K562 (cell line): ENCODE measurements at regions not wholly inside any gene's neighbourhood (a gene's known extent, or its start where the extent isn't known, plus 50 kb on each side); places are given as distances from the start of the nearest gene placed in this dataset.

Source experiments
- BCOR ChIP-seq: fragments of 450-650 bp; IDR thresholded peaks from 2 replicates; pipeline ENCODE4 v1.6.1; 2016
- CHD1 ChIP-seq: fragments of 200-600 bp; sonication (generic); IDR thresholded peaks from one replicate; pipeline ENCODE4 v1.6.1; 2012; ENCODE audit warnings: mild to moderate bottlenecking, moderate library complexity, low read length, inconsistent platforms
- GTF2A2 ChIP-seq: IDR thresholded peaks from 2 replicates; pipeline ENCODE4 v1.6.1; 2016; ENCODE audit warnings: mild to moderate bottlenecking, missing genetic modification characterization, missing compliant biosample characterization
- PHF8 ChIP-seq: fragments of 200-600 bp; sonication (generic); IDR thresholded peaks from 2 replicates; pipeline ENCODE4 v1.6.1; 2012; ENCODE audit warnings: mixed run types, mild to moderate bottlenecking, inconsistent platforms, low read length, moderate library complexity, borderline replicate concordance
- SMAD2 ChIP-seq: fragments of 150-350 bp; IDR thresholded peaks from 2 replicates; pipeline ENCODE4 v1.6.1; 2014; ENCODE audit warnings: low read depth, mild to moderate bottlenecking, low read length
- ZBED1 ChIP-seq: IDR thresholded peaks from 2 replicates; pipeline ENCODE4 v1.6.1; 2014
- ZKSCAN3 ChIP-seq: fragments of 250-450 bp; sonication (Bioruptor Pico); IDR thresholded peaks from 2 replicates; pipeline ENCODE4 v1.4.0; 2020
- ZNF146 ChIP-seq: IDR thresholded peaks from one replicate; pipeline ENCODE4 v1.6.1; 2018; ENCODE audit warnings: missing compliant biosample characterization; ENCODE audit not compliant: unreplicated experiment
- ZNF224 ChIP-seq: sonication (generic); formaldehyde crosslinking; IDR thresholded peaks from 2 replicates; pipeline ENCODE4 v1.8.0; 2022; ENCODE audit warnings: mild to moderate bottlenecking, missing genetic modification reagents
- ZNF41 ChIP-seq: fragments of 250-450 bp; sonication (Bioruptor Pico); conservative IDR thresholded peaks from 2 replicates; pipeline ENCODE4 v1.4.0; 2020; ENCODE audit warnings: mild to moderate bottlenecking
- TF ChIP-seq, protein P1 (sequence below): fragments of 200-800 bp; sonication (Bioruptor generic); IDR thresholded peaks from 2 replicates; pipeline ENCODE4 v1.6.1; 2016; ENCODE audit warnings: missing genetic modification characterization, missing compliant biosample characterization
- TF ChIP-seq, protein P2 (sequence below): fragments of 250-450 bp; sonication (Bioruptor Pico); IDR thresholded peaks from 2 replicates; pipeline ENCODE4 v1.5.0; 2022; ENCODE audit warnings: mild to moderate bottlenecking
- TF ChIP-seq, protein P3 (sequence below): IDR thresholded peaks from 2 replicates; pipeline ENCODE4 v1.6.1; 2014; ENCODE audit warnings: antibody characterized with exemption
- TF ChIP-seq, protein P4 (sequence below): sonication (generic); formaldehyde crosslinking; IDR thresholded peaks from 2 replicates; pipeline ENCODE4 v1.8.0; 2022; ENCODE audit warnings: mild to moderate bottlenecking, missing genetic modification reagents
- TF ChIP-seq, protein P5 (sequence below), 2 experiments: fragments of 250-450 bp in 1 of 2; fragments of 450-650 bp in 1 of 2; sonication (Bioruptor Pico) in 1 of 2; IDR thresholded peaks; 2 replicates each; pipeline versions ENCODE4 v1.6.1 to v1.8.0; 2016 to 2021; ENCODE audit warnings: mild to moderate bottlenecking in 2 of 2, moderate library complexity in 2 of 2, missing compliant biosample characterization in 1 of 2, missing genetic modification characterization in 1 of 2

DNA sequence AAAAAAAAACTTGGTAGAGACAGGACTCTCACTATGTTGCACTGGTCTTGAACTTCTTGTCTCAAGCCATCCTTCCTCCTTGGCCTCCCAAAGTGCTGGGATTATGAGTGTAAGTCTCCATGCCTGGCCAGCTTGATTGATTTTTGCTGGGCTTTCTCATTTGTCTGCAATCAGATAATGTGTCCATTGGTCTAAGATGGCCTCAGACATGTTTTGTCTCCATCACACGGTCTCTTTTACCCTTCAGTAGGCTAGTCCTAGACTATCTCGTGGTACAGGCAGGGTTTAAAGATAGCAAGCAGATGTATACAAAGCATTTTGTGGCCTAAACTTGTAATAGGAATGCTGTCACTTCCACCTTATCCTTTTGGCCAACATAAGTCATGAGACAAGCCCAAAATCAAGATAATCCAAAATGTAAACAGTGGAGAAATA, 289.1 kb downstream of the TFAP2B start (continued):
- TF ChIP-seq, protein P1, sequence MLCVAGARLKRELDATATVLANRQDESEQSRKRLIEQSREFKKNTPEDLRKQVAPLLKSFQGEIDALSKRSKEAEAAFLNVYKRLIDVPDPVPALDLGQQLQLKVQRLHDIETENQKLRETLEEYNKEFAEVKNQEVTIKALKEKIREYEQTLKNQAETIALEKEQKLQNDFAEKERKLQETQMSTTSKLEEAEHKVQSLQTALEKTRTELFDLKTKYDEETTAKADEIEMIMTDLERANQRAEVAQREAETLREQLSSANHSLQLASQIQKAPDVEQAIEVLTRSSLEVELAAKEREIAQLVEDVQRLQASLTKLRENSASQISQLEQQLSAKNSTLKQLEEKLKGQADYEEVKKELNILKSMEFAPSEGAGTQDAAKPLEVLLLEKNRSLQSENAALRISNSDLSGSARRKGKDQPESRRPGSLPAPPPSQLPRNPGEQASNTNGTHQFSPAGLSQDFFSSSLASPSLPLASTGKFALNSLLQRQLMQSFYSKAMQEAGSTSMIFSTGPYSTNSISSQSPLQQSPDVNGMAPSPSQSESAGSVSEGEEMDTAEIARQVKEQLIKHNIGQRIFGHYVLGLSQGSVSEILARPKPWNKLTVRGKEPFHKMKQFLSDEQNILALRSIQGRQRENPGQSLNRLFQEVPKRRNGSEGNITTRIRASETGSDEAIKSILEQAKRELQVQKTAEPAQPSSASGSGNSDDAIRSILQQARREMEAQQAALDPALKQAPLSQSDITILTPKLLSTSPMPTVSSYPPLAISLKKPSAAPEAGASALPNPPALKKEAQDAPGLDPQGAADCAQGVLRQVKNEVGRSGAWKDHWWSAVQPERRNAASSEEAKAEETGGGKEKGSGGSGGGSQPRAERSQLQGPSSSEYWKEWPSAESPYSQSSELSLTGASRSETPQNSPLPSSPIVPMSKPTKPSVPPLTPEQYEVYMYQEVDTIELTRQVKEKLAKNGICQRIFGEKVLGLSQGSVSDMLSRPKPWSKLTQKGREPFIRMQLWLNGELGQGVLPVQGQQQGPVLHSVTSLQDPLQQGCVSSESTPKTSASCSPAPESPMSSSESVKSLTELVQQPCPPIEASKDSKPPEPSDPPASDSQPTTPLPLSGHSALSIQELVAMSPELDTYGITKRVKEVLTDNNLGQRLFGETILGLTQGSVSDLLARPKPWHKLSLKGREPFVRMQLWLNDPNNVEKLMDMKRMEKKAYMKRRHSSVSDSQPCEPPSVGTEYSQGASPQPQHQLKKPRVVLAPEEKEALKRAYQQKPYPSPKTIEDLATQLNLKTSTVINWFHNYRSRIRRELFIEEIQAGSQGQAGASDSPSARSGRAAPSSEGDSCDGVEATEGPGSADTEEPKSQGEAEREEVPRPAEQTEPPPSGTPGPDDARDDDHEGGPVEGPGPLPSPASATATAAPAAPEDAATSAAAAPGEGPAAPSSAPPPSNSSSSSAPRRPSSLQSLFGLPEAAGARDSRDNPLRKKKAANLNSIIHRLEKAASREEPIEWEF, result no peak
- TF ChIP-seq, protein P2, sequence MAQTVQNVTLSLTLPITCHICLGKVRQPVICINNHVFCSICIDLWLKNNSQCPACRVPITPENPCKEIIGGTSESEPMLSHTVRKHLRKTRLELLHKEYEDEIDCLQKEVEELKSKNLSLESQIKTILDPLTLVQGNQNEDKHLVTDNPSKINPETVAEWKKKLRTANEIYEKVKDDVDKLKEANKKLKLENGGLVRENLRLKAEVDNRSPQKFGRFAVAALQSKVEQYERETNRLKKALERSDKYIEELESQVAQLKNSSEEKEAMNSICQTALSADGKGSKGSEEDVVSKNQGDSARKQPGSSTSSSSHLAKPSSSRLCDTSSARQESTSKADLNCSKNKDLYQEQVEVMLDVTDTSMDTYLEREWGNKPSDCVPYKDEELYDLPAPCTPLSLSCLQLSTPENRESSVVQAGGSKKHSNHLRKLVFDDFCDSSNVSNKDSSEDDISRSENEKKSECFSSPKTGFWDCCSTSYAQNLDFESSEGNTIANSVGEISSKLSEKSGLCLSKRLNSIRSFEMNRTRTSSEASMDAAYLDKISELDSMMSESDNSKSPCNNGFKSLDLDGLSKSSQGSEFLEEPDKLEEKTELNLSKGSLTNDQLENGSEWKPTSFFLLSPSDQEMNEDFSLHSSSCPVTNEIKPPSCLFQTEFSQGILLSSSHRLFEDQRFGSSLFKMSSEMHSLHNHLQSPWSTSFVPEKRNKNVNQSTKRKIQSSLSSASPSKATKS (CRISPR knock-in tag), result peak; percentile 77; the same call in 1 of the 2 replicates
- TF ChIP-seq, protein P3, sequence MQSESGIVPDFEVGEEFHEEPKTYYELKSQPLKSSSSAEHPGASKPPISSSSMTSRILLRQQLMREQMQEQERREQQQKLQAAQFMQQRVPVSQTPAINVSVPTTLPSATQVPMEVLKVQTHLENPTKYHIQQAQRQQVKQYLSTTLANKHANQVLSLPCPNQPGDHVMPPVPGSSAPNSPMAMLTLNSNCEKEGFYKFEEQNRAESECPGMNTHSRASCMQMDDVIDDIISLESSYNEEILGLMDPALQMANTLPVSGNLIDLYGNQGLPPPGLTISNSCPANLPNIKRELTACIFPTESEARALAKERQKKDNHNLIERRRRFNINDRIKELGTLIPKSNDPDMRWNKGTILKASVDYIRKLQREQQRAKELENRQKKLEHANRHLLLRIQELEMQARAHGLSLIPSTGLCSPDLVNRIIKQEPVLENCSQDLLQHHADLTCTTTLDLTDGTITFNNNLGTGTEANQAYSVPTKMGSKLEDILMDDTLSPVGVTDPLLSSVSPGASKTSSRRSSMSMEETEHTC, result peak; percentile 89
- TF ChIP-seq PHF8, result no peak
- TF ChIP-seq GTF2A2 (tag), result no peak
- no peak for TF ChIP-seq BCOR
- TF ChIP-seq, protein P4, sequence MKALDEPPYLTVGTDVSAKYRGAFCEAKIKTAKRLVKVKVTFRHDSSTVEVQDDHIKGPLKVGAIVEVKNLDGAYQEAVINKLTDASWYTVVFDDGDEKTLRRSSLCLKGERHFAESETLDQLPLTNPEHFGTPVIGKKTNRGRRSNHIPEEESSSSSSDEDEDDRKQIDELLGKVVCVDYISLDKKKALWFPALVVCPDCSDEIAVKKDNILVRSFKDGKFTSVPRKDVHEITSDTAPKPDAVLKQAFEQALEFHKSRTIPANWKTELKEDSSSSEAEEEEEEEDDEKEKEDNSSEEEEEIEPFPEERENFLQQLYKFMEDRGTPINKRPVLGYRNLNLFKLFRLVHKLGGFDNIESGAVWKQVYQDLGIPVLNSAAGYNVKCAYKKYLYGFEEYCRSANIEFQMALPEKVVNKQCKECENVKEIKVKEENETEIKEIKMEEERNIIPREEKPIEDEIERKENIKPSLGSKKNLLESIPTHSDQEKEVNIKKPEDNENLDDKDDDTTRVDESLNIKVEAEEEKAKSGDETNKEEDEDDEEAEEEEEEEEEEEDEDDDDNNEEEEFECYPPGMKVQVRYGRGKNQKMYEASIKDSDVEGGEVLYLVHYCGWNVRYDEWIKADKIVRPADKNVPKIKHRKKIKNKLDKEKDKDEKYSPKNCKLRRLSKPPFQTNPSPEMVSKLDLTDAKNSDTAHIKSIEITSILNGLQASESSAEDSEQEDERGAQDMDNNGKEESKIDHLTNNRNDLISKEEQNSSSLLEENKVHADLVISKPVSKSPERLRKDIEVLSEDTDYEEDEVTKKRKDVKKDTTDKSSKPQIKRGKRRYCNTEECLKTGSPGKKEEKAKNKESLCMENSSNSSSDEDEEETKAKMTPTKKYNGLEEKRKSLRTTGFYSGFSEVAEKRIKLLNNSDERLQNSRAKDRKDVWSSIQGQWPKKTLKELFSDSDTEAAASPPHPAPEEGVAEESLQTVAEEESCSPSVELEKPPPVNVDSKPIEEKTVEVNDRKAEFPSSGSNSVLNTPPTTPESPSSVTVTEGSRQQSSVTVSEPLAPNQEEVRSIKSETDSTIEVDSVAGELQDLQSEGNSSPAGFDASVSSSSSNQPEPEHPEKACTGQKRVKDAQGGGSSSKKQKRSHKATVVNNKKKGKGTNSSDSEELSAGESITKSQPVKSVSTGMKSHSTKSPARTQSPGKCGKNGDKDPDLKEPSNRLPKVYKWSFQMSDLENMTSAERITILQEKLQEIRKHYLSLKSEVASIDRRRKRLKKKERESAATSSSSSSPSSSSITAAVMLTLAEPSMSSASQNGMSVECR (CRISPR knock-in tag), result no peak
- no peak for TF ChIP-seq ZNF146 (CRISPR knock-in tag)
- TF ChIP-seq CHD1, result no peak
- no peak for TF ChIP-seq ZKSCAN3
- TF ChIP-seq, protein P5, sequence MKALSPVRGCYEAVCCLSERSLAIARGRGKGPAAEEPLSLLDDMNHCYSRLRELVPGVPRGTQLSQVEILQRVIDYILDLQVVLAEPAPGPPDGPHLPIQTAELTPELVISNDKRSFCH (CRISPR knock-in tag; IDR thresholded peaks at IDR 0.05), result peak; percentile 48; the same call in 1 of the 2 replicates
- TF ChIP-seq, protein P5 (tag; IDR thresholded peaks at IDR 0.05), result peak; percentile 80
- peak; percentile 83 for TF ChIP-seq ZNF41
- TF ChIP-seq ZBED1, result no peak
- TF ChIP-seq ZNF224 (CRISPR knock-in tag), result no peak
- TF ChIP-seq SMAD2, result no peak
